HepG2 (cell line): ENCODE measurements at regions not wholly inside any gene's neighbourhood (a gene's known extent, or its start where the extent isn't known, plus 50 kb on each side); places are given as distances from the start of the nearest gene placed in this dataset.

ENCODE experiments used
- ATAC-seq: fragments of 200-7000 bp; cut with Tn5 transposase; 3 replicates; pipeline ENCODE4 v1.9.1; 2020; ENCODE audit warnings: mild to moderate bottlenecking, moderate library complexity
- BruUV-seq: library from RNA; stranded (reverse); fragments of 400-500 nt; replicated peaks from 2 replicates; lab custom pipeline; 2021; lab: Mats Ljungman, UMichigan
- CTCF ChIA-PET: fragments of 300-600 bp; formaldehyde crosslinking; extraction: SDS; loops from one replicate; lab custom pipeline; 2021; ENCODE audit warnings: low total read pairs, inconsistent platforms, low intra/inter-chr PET ratio; lab: Yijun Ruan, JAX
- POLR2A ChIA-PET: fragments of 350-600 bp; sonication (Branson Sonifier 250); formaldehyde crosslinking; loops from one replicate; lab custom pipeline; 2020; ENCODE audit warnings: antibody characterized with exemption, inconsistent platforms; lab: Yijun Ruan, JAX
- DNase-seq: peaks from one replicate; pipeline ENCODE4 v3.0.0-alpha.2; 2015; ENCODE audit warnings: low spot score
- FAIRE-seq: peaks from 3 replicates; lab custom pipeline; 2011; peaks lifted over from hg19 to GRCh38; lab: Jason Lieb, UNC
- H2AFZ ChIP-seq: one replicate; pipeline ENCODE4 v1.6.1; 2011; ENCODE audit warnings: low read length, inconsistent platforms
- H3K27ac ChIP-seq: fragments of 300-600 bp; 3 replicates; pipeline ENCODE4 v1.8.0; 2011; ENCODE audit warnings: mixed run types, mild to moderate bottlenecking, mixed read lengths, low read length, inconsistent platforms; ENCODE audit not compliant: insufficient read depth; ENCODE audit errors: extremely low read length
- H3K27me3 ChIP-seq, 2 experiments: fragments of 200-600 bp in 1 of 2; 2 replicates in 1 of 2; 3 replicates in 1 of 2; pipeline versions ENCODE4 v1.6.0 to v1.8.0; 2011; ENCODE audit warnings: low read length in 2 of 2, mild to moderate bottlenecking in 2 of 2, moderate library complexity in 2 of 2, inconsistent platforms in 1 of 2; ENCODE audit not compliant: insufficient read depth in 2 of 2, control insufficient read depth in 1 of 2
- H3K36me3 ChIP-seq, 2 experiments: fragments of 200-600 bp in 1 of 2; replicated peaks in 1 of 2; 2 replicates in 1 of 2; 3 replicates in 1 of 2; pipeline versions ENCODE4 v1.5.1 to v1.8.0; 2011; ENCODE audit warnings: low read length in 2 of 2, inconsistent platforms in 1 of 2; ENCODE audit not compliant: insufficient read depth in 2 of 2, control insufficient read depth in 1 of 2
- H3K4me1 ChIP-seq: 2 replicates; pipeline ENCODE4 v1.5.1; 2012; ENCODE audit warnings: low read length, inconsistent platforms; ENCODE audit not compliant: insufficient read depth
- H3K4me2 ChIP-seq: 2 replicates; pipeline ENCODE4 v1.6.0; 2011; ENCODE audit warnings: low read depth, low read length, inconsistent platforms
- H3K4me3 ChIP-seq, 3 experiments: fragments of 200-600 bp in 1 of 3; sonication (generic), shearing (Covaris generic) in 1 of 3; replicated peaks in 1 of 3; 2 replicates each; pipeline ENCODE4 v1.5.1; 2011 to 2016; ENCODE audit warnings: low read length in 3 of 3, inconsistent platforms in 2 of 3, low read depth in 2 of 3, mild to moderate bottlenecking in 2 of 3, control low read depth in 1 of 3, mixed read lengths in 1 of 3; ENCODE audit not compliant: insufficient read depth in 1 of 3
- H3K79me2 ChIP-seq: one replicate; pipeline ENCODE4 v1.6.1; 2011; ENCODE audit warnings: low read length, inconsistent platforms; ENCODE audit not compliant: insufficient read depth
- H3K9ac ChIP-seq: 2 replicates; pipeline ENCODE4 v1.6.0; 2011; ENCODE audit warnings: mild to moderate bottlenecking, low read depth, low read length, inconsistent platforms; ENCODE audit not compliant: insufficient read depth
- H3K9me3 ChIP-seq: 2 replicates; pipeline ENCODE4 v1.5.1; 2012; ENCODE audit warnings: mild to moderate bottlenecking, low read length
- H4K20me1 ChIP-seq: 2 replicates; pipeline ENCODE4 v1.6.0; 2011; ENCODE audit warnings: inconsistent platforms, mild to moderate bottlenecking, low read length, moderate library complexity; ENCODE audit not compliant: insufficient read depth
- GATA4 ChIP-seq: sonication (generic); IDR thresholded peaks from 2 replicates; pipeline ENCODE4 v1.6.1; 2016; ENCODE audit warnings: antibody characterized with exemption, low read depth, borderline replicate concordance
- HDAC2 ChIP-seq: sonication (generic); formaldehyde crosslinking; IDR thresholded peaks from 2 replicates; pipeline ENCODE4 v1.4.0; 2020; ENCODE audit warnings: missing genetic modification reagents
- HMGA1 ChIP-seq: sonication (generic); formaldehyde crosslinking; conservative IDR thresholded peaks from 2 replicates; pipeline ENCODE4 v1.4.0; 2020; ENCODE audit warnings: missing genetic modification reagents
- MAZ ChIP-seq, 2 experiments: sonication (generic) in 1 of 2; formaldehyde crosslinking in 1 of 2; IDR thresholded peaks; 2 replicates each; pipeline versions ENCODE4 v1.5.0 to v1.6.1; 2012 to 2020; ENCODE audit warnings: low read depth in 2 of 2, mild to moderate bottlenecking in 2 of 2, borderline replicate concordance in 1 of 2, improper control_type of control experiment in 1 of 2, low read length in 1 of 2, missing genetic modification reagents in 1 of 2, moderate library complexity in 1 of 2
- NKX3-1 ChIP-seq: sonication (generic); formaldehyde crosslinking; IDR thresholded peaks from 2 replicates; pipeline ENCODE4 v1.5.0; 2020; ENCODE audit warnings: missing genetic modification reagents
- RAD51 ChIP-seq: fragments of 450-650 bp; IDR thresholded peaks from 2 replicates; pipeline ENCODE4 v1.6.1; 2016; ENCODE audit warnings: borderline replicate concordance
- RARG ChIP-seq: sonication (generic); formaldehyde crosslinking; IDR thresholded peaks from 2 replicates; pipeline ENCODE4 v1.4.0; 2020; ENCODE audit warnings: low read depth, mild to moderate bottlenecking, missing genetic modification reagents
- RNF2 ChIP-seq: fragments of 450-650 bp; conservative IDR thresholded peaks from 2 replicates; pipeline ENCODE4 v1.6.1; 2016; ENCODE audit warnings: low read depth
- ZFY ChIP-seq: sonication (generic); formaldehyde crosslinking; IDR thresholded peaks from 2 replicates; pipeline ENCODE4 v1.4.0; 2020; ENCODE audit warnings: missing genetic modification reagents
- ZIK1 ChIP-seq: sonication (generic); formaldehyde crosslinking; IDR thresholded peaks from 2 replicates; pipeline ENCODE4 v1.5.0; 2020; ENCODE audit warnings: mild to moderate bottlenecking, low read depth, missing genetic modification reagents, borderline replicate concordance
- ZNF382 ChIP-seq: sonication (generic); formaldehyde crosslinking; IDR thresholded peaks from 2 replicates; pipeline ENCODE4 v1.5.0; 2020; ENCODE audit warnings: missing genetic modification reagents, mild to moderate bottlenecking, borderline replicate concordance
- ZNF781 ChIP-seq: sonication (generic); formaldehyde crosslinking; IDR thresholded peaks from 2 replicates; pipeline ENCODE4 v1.5.1; 2020; ENCODE audit warnings: borderline replicate concordance, mild to moderate bottlenecking, missing genetic modification reagents; ENCODE audit errors: not compliant biosample characterization
- ZSCAN12 ChIP-seq: sonication (generic); formaldehyde crosslinking; IDR thresholded peaks from 2 replicates; pipeline ENCODE4 v1.9.0; 2021; ENCODE audit warnings: mild to moderate bottlenecking, missing genetic modification reagents
- WGBS: methylation state at CpG from one replicate; pipeline ENCODE4 v1.1.6; 2017; ENCODE audit warnings: low lambda C conversion rate; 5-methylcytosine and 5-hydroxymethylcytosine counted together
- in situ Hi-C: cut with HindIII; loops from 2 replicates; pipeline ENCODE4 v1.10.0; 2017; ENCODE audit warnings: low pct_unique_long_range_greater_than_20kb; ENCODE audit not compliant: extremely low pct_ligation_motif_present
- intact Hi-C: fragments of 100-400 bp; cut with micrococcal nuclease; formaldehyde crosslinking; loops from one replicate; pipeline ENCODE4 v1.10.0; 2022; ENCODE audit not compliant: unreplicated experiment
- TF ChIP-seq, protein P1 (sequence below): sonication (generic); IDR thresholded peaks from 2 replicates; pipeline ENCODE4 v1.6.1; 2016; ENCODE audit warnings: low read depth, borderline replicate concordance
- TF ChIP-seq, protein P2 (sequence below): sonication (generic); formaldehyde crosslinking; IDR thresholded peaks from 2 replicates; pipeline ENCODE4 v1.4.0; 2020; ENCODE audit warnings: missing genetic modification reagents
- TF ChIP-seq, protein P3 (sequence below): sonication (generic); formaldehyde crosslinking; IDR thresholded peaks from 2 replicates; pipeline ENCODE4 v1.4.0; 2020; ENCODE audit warnings: mild to moderate bottlenecking, missing genetic modification reagents
- TF ChIP-seq, protein P4 (sequence below): sonication (generic); formaldehyde crosslinking; conservative IDR thresholded peaks from 2 replicates; pipeline ENCODE4 v1.8.1; 2023; ENCODE audit warnings: missing genetic modification reagents

DNA sequence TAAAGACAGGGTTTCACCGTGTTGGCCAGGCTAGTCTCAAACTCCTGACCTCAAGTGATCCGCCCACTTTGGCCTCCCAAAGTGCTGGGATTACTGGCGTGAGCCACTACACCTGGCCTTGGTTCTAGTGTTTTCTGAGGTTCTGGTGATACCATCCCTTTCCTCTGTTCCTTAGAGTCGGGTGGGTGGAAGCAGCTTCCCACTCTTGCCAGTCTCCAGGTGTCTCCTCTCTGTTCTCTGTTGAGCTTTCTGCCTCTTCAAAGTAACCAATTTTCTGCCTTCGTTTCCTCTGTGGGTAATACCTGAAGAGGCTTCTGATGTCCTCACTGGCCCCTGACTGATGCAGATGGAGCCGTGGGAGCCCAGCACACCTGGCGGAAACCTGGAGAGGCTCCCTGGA is 53.4 kb upstream of the LHX5 start (continued):
- no peak for TF ChIP-seq RARG (CRISPR knock-in tag)

DNA sequence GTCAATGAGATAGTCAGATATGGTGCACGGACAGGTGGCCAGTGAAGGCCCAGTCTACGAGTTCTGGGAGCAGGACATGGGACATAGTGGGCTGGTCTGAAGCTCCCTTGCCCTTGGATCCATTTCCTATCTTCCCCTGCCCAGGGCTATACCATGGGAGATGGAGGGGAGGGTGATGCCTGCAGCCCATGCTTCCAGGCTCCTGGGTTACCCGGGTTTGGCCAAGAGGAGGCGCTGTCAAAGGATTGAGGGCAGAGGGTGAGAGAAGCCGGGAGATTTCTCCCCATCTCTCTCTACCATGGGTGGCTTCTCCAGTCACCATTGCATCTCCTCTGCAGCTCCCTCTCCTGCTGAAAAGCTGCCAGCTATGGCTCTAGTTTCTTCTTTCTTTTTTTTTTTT is 52.8 kb upstream of the LHX5 start:
- intact Hi-C loops, result no loop called here
- no peak overlapping the region for H2AFZ ChIP-seq
- FAIRE-seq, result no peak
- ATAC-seq, result no peak
- no peak overlapping the region for H3K4me3 ChIP-seq
- WGBS, result 3% methylated on average over 4 of the region's 5 CpGs
- H3K36me3 ChIP-seq, result no peaks in the 10 kb centered on the region
- CTCF ChIA-PET, result no interaction called here
- H4K20me1 ChIP-seq, result no peaks in the 10 kb centered on the region
- in situ Hi-C loops, result no loop called here
- H3K4me2 ChIP-seq, result no peak overlapping the region
- TF ChIP-seq MAZ (IDR thresholded peaks at IDR 0.05; ENCODE audit: borderline replicate concordance, low read depth, low read length), result no peak
- no peak for TF ChIP-seq MAZ (CRISPR knock-in tag; IDR thresholded peaks at IDR 0.05; ENCODE audit: low read depth)
- TF ChIP-seq ZIK1 (CRISPR knock-in tag), result no peak
- TF ChIP-seq ZNF781 (CRISPR knock-in tag), result no peak
- no peak for TF ChIP-seq ZNF382 (CRISPR knock-in tag)
- TF ChIP-seq, protein P1, sequence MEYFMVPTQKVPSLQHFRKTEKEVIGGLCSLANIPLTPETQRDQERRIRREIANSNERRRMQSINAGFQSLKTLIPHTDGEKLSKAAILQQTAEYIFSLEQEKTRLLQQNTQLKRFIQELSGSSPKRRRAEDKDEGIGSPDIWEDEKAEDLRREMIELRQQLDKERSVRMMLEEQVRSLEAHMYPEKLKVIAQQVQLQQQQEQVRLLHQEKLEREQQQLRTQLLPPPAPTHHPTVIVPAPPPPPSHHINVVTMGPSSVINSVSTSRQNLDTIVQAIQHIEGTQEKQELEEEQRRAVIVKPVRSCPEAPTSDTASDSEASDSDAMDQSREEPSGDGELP, result no peak
- TF ChIP-seq NKX3-1 (CRISPR knock-in tag), result no peak
- no peak for TF ChIP-seq HMGA1 (CRISPR knock-in tag)
- TF ChIP-seq, protein P2, sequence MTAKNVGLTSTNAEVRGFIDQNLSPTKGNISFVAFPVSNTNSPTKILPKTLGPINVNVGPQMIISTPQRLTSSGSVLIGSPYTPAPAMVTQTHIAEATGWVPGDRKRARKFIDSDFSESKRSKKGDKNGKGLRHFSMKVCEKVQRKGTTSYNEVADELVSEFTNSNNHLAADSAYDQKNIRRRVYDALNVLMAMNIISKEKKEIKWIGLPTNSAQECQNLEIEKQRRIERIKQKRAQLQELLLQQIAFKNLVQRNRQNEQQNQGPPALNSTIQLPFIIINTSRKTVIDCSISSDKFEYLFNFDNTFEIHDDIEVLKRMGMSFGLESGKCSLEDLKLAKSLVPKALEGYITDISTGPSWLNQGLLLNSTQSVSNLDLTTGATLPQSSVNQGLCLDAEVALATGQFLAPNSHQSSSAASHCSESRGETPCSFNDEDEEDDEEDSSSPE (CRISPR knock-in tag), result no peak
- no peak for TF ChIP-seq HDAC2 (CRISPR knock-in tag)
- TF ChIP-seq, protein P3, sequence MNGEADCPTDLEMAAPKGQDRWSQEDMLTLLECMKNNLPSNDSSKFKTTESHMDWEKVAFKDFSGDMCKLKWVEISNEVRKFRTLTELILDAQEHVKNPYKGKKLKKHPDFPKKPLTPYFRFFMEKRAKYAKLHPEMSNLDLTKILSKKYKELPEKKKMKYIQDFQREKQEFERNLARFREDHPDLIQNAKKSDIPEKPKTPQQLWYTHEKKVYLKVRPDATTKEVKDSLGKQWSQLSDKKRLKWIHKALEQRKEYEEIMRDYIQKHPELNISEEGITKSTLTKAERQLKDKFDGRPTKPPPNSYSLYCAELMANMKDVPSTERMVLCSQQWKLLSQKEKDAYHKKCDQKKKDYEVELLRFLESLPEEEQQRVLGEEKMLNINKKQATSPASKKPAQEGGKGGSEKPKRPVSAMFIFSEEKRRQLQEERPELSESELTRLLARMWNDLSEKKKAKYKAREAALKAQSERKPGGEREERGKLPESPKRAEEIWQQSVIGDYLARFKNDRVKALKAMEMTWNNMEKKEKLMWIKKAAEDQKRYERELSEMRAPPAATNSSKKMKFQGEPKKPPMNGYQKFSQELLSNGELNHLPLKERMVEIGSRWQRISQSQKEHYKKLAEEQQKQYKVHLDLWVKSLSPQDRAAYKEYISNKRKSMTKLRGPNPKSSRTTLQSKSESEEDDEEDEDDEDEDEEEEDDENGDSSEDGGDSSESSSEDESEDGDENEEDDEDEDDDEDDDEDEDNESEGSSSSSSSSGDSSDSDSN (CRISPR knock-in tag), result no peak
- no peak for TF ChIP-seq RNF2
- TF ChIP-seq, protein P4, sequence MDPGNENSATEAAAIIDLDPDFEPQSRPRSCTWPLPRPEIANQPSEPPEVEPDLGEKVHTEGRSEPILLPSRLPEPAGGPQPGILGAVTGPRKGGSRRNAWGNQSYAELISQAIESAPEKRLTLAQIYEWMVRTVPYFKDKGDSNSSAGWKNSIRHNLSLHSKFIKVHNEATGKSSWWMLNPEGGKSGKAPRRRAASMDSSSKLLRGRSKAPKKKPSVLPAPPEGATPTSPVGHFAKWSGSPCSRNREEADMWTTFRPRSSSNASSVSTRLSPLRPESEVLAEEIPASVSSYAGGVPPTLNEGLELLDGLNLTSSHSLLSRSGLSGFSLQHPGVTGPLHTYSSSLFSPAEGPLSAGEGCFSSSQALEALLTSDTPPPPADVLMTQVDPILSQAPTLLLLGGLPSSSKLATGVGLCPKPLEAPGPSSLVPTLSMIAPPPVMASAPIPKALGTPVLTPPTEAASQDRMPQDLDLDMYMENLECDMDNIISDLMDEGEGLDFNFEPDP, result no peak
- no peak for TF ChIP-seq GATA4
- TF ChIP-seq RAD51, result no peak
- TF ChIP-seq ZSCAN12 (CRISPR knock-in tag), result no peak
- no peak for TF ChIP-seq ZFY (CRISPR knock-in tag)
- DNase-seq, result no peak
- H3K27me3 ChIP-seq, result peaks cover 3 to 30% of the 10 kb centered on the region in 2 experiments; a peak in 4 of 5 replicates
- no peaks in the 10 kb centered on the region for H3K9me3 ChIP-seq
- no peaks in the 10 kb centered on the region for H3K4me1 ChIP-seq
- H3K27ac ChIP-seq, result no peak overlapping the region
- no peaks in the 10 kb centered on the region for H3K79me2 ChIP-seq
- POLR2A ChIA-PET, result no interaction called here
- no peak overlapping the region for H3K9ac ChIP-seq
- no TSS peak for BruUV-seq
